Neural crest cell (in vitro differentiated cells): ENCODE measurements at regions not wholly inside any gene's neighbourhood (a gene's known extent, or its start where the extent isn't known, plus 50 kb on each side); places are given as distances from the start of the nearest gene placed in this dataset.
"Not testable (repeated sequence)": the region's sequence is repeated elsewhere in the genome, so short reads cannot be mapped to it uniquely, and the experiment has no call there.

Experiments used
- DNase-seq: peaks from one replicate; pipeline ENCODE4 v3.0.0; 2021; ENCODE audit warnings: low read depth, mixed read lengths, low spot score
- H3K27ac Mint-ChIP-seq: one replicate; pipeline ENCODE4 v1.8.0; 2021; ENCODE audit warnings: mild to moderate bottlenecking, mixed read lengths; ENCODE audit not compliant: unreplicated experiment
- H3K27me3 Mint-ChIP-seq: 2 replicates; pipeline ENCODE4 v1.8.0; 2021; ENCODE audit warnings: low read depth, mild to moderate bottlenecking, mixed read lengths
- H3K36me3 Mint-ChIP-seq: 2 replicates; pipeline ENCODE4 v1.8.0; 2021; ENCODE audit warnings: low read depth, mild to moderate bottlenecking, mixed read lengths
- H3K4me1 Mint-ChIP-seq: 2 replicates; pipeline ENCODE4 v1.8.0; 2021; ENCODE audit warnings: mixed read lengths
- H3K4me3 Mint-ChIP-seq: one replicate; pipeline ENCODE4 v1.8.0; 2021; ENCODE audit warnings: mild to moderate bottlenecking, mixed read lengths
- H3K9me3 Mint-ChIP-seq: 2 replicates; pipeline ENCODE4 v1.8.0; 2021; ENCODE audit warnings: mixed read lengths
- TF ChIP-seq, protein P1 (sequence below): fragments of 200-600 bp; sonication (generic); conservative IDR thresholded peaks from 2 replicates; pipeline ENCODE4 v1.5.0; 2021; ENCODE audit warnings: antibody characterized with exemption, mild to moderate bottlenecking

DNA sequence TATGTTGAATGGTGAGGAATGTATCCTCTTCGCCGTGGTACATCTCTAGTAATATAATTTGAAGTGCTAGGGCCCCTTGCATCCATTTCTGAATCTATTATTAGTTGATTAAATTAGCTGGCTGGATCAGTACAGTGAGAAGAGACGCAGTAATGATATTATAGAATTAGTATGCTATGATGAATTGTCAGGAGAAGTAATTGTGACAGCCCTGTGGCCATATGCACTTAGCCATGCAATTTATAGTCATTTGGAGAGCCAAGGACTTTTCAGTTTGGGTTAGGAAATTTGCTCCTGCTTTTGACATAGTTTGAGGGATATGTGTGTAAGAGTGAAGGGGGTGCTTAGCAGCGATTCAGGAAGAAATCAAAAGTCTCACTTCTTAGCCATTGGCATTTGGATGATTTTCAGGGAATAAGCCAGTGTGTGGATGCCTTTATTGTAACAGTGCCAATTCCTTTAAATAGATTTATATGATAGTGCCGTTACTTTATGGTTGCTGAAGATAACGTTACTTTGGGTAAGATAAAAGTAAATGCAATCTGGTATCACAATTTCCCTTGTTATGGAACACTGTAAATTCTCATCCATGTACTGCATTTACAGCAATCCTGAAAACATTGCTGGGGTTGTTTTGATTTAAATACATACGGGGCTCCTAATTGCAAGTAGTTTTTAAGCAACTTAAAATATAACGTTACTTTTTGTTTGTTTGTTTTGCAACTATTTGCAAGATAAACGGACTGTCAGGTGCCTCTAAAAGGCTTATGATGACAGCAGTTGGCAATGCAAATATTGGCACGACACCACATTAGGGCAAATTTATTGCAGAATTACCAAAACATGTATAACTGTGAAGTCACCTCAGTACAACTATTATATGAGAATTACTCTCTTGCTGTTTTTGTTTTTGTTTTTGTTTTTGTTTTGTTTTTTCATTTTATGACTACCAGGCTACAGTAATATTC, 875.4 kb upstream of the WWC1 start:
- no peaks in the 10 kb centered on the region for H3K27me3 Mint-ChIP-seq
- no peaks in the 10 kb centered on the region for H3K4me1 Mint-ChIP-seq
- TF ChIP-seq, protein P1, sequence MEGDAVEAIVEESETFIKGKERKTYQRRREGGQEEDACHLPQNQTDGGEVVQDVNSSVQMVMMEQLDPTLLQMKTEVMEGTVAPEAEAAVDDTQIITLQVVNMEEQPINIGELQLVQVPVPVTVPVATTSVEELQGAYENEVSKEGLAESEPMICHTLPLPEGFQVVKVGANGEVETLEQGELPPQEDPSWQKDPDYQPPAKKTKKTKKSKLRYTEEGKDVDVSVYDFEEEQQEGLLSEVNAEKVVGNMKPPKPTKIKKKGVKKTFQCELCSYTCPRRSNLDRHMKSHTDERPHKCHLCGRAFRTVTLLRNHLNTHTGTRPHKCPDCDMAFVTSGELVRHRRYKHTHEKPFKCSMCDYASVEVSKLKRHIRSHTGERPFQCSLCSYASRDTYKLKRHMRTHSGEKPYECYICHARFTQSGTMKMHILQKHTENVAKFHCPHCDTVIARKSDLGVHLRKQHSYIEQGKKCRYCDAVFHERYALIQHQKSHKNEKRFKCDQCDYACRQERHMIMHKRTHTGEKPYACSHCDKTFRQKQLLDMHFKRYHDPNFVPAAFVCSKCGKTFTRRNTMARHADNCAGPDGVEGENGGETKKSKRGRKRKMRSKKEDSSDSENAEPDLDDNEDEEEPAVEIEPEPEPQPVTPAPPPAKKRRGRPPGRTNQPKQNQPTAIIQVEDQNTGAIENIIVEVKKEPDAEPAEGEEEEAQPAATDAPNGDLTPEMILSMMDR = no peak
- no peak overlapping the region for H3K27ac Mint-ChIP-seq
- no peak for DNase-seq
- no peak overlapping the region for H3K4me3 Mint-ChIP-seq
- no peaks in the 10 kb centered on the region for H3K36me3 Mint-ChIP-seq
- no peaks in the 10 kb centered on the region for H3K9me3 Mint-ChIP-seq

DNA sequence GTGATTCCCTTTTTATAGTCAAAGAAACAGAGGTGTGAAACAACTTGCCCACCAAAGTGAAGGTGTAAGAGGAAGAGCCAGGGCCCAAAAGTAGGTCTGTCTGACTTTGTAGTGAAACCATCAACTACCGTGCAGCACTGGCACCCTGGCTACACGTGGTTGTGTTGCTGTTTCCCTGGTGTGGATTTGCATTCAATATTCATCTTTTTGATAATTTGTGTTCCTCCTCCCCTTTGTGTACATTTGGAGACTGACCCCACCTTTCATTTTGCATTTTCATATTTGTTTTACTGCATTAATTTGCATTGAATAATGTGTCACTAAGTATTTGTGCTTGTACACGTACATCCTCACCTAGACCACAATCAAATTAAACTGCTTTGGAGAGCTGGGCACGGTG, 873.8 kb upstream of the WWC1 start:
- Mint-ChIP-seq H3K27me3 (no peaks in the 10 kb centered on the region), H3K4me1 (peaks cover 3% of the 10 kb centered on the region), H3K4me3 (no peak overlapping the region), H3K9me3 (no peaks in the 10 kb centered on the region), H3K36me3 (no peaks in the 10 kb centered on the region), H3K27ac (no peak overlapping the region)
- no peak for DNase-seq
- TF ChIP-seq, protein P1 = no peak

DNA sequence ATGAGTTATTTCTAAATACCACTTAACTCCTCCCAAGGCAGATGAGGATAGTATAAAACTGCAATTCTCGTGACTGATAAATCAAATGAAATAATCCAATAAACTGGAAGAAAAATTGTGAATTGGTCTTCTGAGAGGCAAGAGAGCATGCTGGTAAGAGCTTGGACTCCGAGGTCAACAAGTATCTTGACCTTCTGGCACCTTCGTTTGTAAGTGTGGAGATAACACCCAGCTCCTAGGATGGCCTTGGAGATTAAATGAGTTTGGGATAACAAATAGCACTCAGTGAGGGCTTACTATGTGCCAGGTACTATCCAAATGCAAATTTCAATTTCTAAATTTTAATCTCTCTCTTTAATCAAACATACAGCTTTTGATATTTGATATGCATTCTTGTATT, 866.3 kb upstream of the WWC1 start:
- Mint-ChIP-seq H3K27ac (no peak overlapping the region), H3K4me3 (no peak overlapping the region), H3K36me3 (no peaks in the 10 kb centered on the region), H3K27me3 (no peaks in the 10 kb centered on the region), H3K4me1 (peaks cover 26% of the 10 kb centered on the region), H3K9me3 (no peaks in the 10 kb centered on the region)
- TF ChIP-seq, protein P1 = no peak
- DNase-seq = no peak

DNA sequence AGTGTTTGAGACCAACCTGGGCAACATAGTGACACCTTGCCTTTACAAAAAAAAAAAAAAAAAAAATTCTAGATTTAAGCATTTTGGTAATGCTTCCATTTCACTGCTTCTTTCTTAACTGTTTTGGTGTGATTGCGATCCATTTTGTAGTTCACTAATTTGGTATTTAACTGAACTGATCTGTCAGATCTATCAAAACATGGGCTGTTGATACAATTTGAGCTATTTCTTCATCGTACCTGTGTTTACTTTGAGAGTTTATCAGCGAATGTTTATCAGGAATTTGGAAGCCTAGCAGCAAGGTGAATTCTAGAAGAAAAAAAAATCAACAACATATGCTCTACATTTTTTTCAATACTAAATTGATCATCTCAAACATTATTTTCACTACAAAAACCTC, 864.9 kb upstream of the WWC1 start:
- H3K4me1 Mint-ChIP-seq = peaks cover 26% of the 10 kb centered on the region
- H3K27me3 Mint-ChIP-seq = no peaks in the 10 kb centered on the region
- TF ChIP-seq, protein P1 = no peak

DNA sequence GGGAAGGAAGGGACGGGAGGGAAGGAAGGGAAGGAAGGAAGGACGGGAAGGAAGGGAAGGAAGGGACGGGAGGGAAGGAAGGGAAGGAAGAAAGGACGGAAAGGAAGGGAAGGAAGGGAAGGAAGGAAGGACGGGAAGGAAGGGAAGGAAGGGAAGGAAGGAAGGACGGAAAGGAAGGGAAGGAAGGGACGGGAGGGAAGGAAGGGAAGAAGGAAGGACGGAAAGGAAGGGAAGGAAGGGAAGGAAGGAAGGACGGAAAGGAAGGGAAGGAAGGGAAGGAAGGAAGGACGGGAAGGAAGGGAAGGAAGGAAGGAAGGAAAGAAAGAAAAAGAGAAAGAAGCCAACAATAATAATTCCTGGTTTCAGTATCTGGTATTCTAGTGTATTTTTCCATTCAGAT, 863.8 kb upstream of the WWC1 start:
- not testable (repeated sequence) for H3K9me3 Mint-ChIP-seq, H3K27ac Mint-ChIP-seq, H3K27me3 Mint-ChIP-seq, H3K4me3 Mint-ChIP-seq, DNase-seq, H3K36me3 Mint-ChIP-seq
- H3K4me1 Mint-ChIP-seq = peaks cover 23% of the 10 kb centered on the region

More for the DNA sequence above, 864.9 kb upstream of the WWC1 start:
- Mint-ChIP-seq H3K36me3 (no peaks in the 10 kb centered on the region), H3K4me3 (no peak overlapping the region), H3K27ac (no peak overlapping the region), H3K9me3 (no peaks in the 10 kb centered on the region)
- DNase-seq = no peak

DNA sequence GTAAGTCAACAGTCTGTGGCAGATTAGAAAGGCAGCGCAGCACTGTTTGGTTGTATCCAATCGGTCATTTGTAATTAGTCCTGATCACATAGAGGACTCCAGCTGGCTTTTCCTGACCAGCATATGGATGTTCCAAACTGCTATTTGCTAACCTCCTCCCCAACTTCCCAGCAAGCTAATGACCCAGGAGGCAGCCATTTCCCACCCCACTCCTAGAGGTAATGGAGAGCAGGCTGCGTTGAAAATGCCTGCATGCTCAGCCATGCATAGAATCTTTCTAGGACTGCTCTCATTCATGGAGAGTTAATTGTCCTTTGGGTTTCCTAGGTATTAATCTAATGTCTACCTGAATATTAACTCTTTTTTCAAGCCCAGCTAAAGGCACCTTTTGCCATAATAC, 850.6 kb upstream of the WWC1 start:
- H3K4me1 Mint-ChIP-seq = no peaks in the 10 kb centered on the region
- DNase-seq = no peak
- H3K9me3 Mint-ChIP-seq = peaks cover 5% of the 10 kb centered on the region
- TF ChIP-seq, protein P1 = no peak
- H3K4me3 Mint-ChIP-seq = no peak overlapping the region
- H3K27me3 Mint-ChIP-seq = no peaks in the 10 kb centered on the region
- H3K36me3 Mint-ChIP-seq = no peaks in the 10 kb centered on the region
- no peak overlapping the region for H3K27ac Mint-ChIP-seq
